GM12875 (cell line): ENCODE measurements at regions not wholly inside any gene's neighbourhood (a gene's known extent, or its start where the extent isn't known, plus 50 kb on each side); places are given as distances from the start of the nearest gene placed in this dataset.

ENCODE experiments used
- H3K4me3 ChIP-seq: one replicate; pipeline ENCODE4 v1.5.1; 2011; ENCODE audit warnings: low read depth, low read length, control low read depth
- CTCF ChIP-seq: IDR thresholded peaks from 2 replicates; pipeline ENCODE4 v1.5.1; 2011; ENCODE audit warnings: low read depth, mild to moderate bottlenecking, control low read depth, inconsistent platforms, low read length, moderate library complexity, borderline replicate concordance; ENCODE audit not compliant: insufficient read depth

- H3K4me3 ChIP-seq, result no peak overlapping the region
- no peak for TF ChIP-seq CTCF
Observed at GRCh38 chr4:165799384-165799815, 73.6 kb upstream of the TLL1 start.

GRCh38 chr4:165802452-165802851 is 70.6 kb upstream of the TLL1 start:
- no peak for TF ChIP-seq CTCF
- no peak overlapping the region for H3K4me3 ChIP-seq

- TF ChIP-seq CTCF, result no peak
Observed at GRCh38 chr4:165803005-165803404, 70.0 kb upstream of the TLL1 start.

GRCh38 chr4:165805406-165805805 is 67.6 kb upstream of the TLL1 start:
- H3K4me3 ChIP-seq, result no peak overlapping the region
- TF ChIP-seq CTCF, result no peak

More at GRCh38 chr4:165803005-165803404, 70.0 kb upstream of the TLL1 start:
- no peak overlapping the region for H3K4me3 ChIP-seq

GRCh38 chr4:165806613-165807012 is 66.4 kb upstream of the TLL1 start:
- TF ChIP-seq CTCF, result no peak
- no peak overlapping the region for H3K4me3 ChIP-seq

GRCh38 chr4:165810726-165811125 is 62.3 kb upstream of the TLL1 start:
- no peak overlapping the region for H3K4me3 ChIP-seq

More at GRCh38 chr4:165810726-165811125, 62.3 kb upstream of the TLL1 start:
- no peak for TF ChIP-seq CTCF
